ENCODE measurements at regions not wholly inside any gene's neighbourhood (a gene's known extent, or its start where the extent isn't known, plus 50 kb on each side); places are given as distances from the start of the nearest gene placed in this dataset.
"Not testable (repeated sequence)": the region's sequence is repeated elsewhere in the genome, so short reads cannot be mapped to it uniquely, and the experiment has no call there.

DNA sequence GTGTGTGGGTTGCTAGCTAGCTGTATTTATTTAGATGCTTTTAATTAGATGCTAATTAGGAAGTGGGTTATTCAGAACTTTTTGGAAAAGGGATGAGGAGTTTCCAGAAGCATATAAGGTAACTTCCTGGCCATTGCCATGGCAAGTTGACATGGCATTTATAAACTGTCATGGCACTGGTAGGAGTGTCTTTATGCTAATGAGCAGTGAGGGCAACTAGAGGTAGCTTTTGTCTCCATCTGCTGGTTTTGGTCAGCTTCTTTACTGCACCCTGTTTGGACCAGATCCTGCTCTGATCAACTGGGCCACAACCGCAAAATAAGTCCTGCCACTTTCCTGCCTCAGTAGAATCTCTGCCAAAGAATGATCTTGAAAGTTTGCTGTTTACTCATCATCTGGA, 105.5 kb downstream of the PPIAL4A start:
- H2AFZ ChIP-seq (ENCODE audit: insufficient read depth, low read length, poor library complexity); H2BK5ac ChIP-seq (ENCODE audit: low read depth, low read length, poor library complexity); H3K23ac ChIP-seq (ENCODE audit: low read length); H3K9ac ChIP-seq (ENCODE audit: low read length); H4K12ac ChIP-seq (ENCODE audit: low read depth, low read length); H3K27me3 ChIP-seq (ENCODE audit: insufficient read depth, low read length); H3K4me2 ChIP-seq (ENCODE audit: low read length); H3K18ac ChIP-seq (ENCODE audit: low read length); H3K79me1 ChIP-seq (ENCODE audit: low read length); H4K8ac ChIP-seq (ENCODE audit: low read depth, low read length); H2BK120ac ChIP-seq (ENCODE audit: insufficient read depth, low read length, poor library complexity); H2BK12ac ChIP-seq (ENCODE audit: low read length); H4K91ac ChIP-seq (ENCODE audit: low read depth, low read length); H3K27ac ChIP-seq (ENCODE audit: low read depth, low read length); H3K79me2 ChIP-seq (ENCODE audit: control insufficient read depth, insufficient read depth, low read length, poor library complexity); H3K4me3 ChIP-seq (ENCODE audit: low read depth, low read length); H3K36me3 ChIP-seq (ENCODE audit: control insufficient read depth in 1 of 2, insufficient read depth in 2 of 2, low read length in 2 of 2); H3K4ac ChIP-seq (ENCODE audit: low read depth, low read length); H2AK5ac ChIP-seq (ENCODE audit: low read length); H3K4me1 ChIP-seq (ENCODE audit: control insufficient read depth in 1 of 2, insufficient read depth in 2 of 2, low read length in 2 of 2); H3K14ac ChIP-seq (ENCODE audit: low read length); H3K9me3 ChIP-seq (ENCODE audit: insufficient read depth, low read depth, low read length): not testable (repeated sequence)
- DNase-seq = peak in 1 of 2 donors; percentile 0
- WGBS (ENCODE audit: extremely low coverage, insufficient coverage, insufficient read length) = no CpG with 5 or more reads among the region's 1 CpG

DNA sequence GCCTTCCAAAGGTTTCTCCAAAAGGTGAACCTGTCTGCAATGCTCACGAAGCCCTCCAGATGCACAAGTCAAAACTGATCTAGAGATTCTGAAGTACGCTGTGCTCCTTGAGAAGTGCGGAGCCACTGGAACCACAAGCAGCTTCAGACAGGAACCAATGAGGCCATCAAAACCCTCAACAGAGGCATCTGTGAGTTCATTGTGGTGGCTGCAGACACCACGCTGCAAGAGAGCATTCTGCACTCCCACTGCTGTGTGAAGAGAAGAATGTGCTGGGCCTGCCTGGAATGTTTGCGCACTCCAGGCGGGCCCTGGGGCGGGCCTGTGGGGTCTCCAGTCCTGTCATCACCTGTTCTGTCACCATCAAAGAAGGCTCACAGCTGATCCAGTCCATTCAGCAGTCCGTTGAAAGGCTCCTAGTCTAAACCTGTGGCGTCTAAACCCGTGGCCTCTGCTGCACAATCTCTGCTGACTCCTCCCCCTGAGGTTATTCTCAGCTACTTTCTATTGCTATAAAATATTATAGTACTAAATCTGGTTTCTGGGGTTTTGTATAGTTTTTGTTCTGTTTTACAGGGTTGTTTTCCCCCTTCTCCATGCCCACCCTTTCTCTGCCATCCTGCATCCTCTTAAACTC, 111.6 kb downstream of the PPIAL4A start:
- H3K27me3 ChIP-seq (ENCODE audit: insufficient read depth, low read length); H2BK12ac ChIP-seq (ENCODE audit: low read length); H3K4me2 ChIP-seq (ENCODE audit: low read length); H3K27ac ChIP-seq (ENCODE audit: low read depth, low read length); H3K4me3 ChIP-seq (ENCODE audit: low read depth, low read length); H3K14ac ChIP-seq (ENCODE audit: low read length); H3K9me3 ChIP-seq (ENCODE audit: insufficient read depth, low read depth, low read length); H2AFZ ChIP-seq (ENCODE audit: insufficient read depth, low read length, poor library complexity); DNase-seq; H3K4me1 ChIP-seq (ENCODE audit: control insufficient read depth in 1 of 2, insufficient read depth in 2 of 2, low read length in 2 of 2); H4K12ac ChIP-seq (ENCODE audit: low read depth, low read length); H3K9ac ChIP-seq (ENCODE audit: low read length); H3K79me2 ChIP-seq (ENCODE audit: control insufficient read depth, insufficient read depth, low read length, poor library complexity); H3K36me3 ChIP-seq (ENCODE audit: control insufficient read depth in 1 of 2, insufficient read depth in 2 of 2, low read length in 2 of 2); H2AK5ac ChIP-seq (ENCODE audit: low read length); H3K23ac ChIP-seq (ENCODE audit: low read length); H4K91ac ChIP-seq (ENCODE audit: low read depth, low read length); H3K79me1 ChIP-seq (ENCODE audit: low read length); H4K8ac ChIP-seq (ENCODE audit: low read depth, low read length); H2BK120ac ChIP-seq (ENCODE audit: insufficient read depth, low read length, poor library complexity); H2BK5ac ChIP-seq (ENCODE audit: low read depth, low read length, poor library complexity); H3K4ac ChIP-seq (ENCODE audit: low read depth, low read length); H3K18ac ChIP-seq (ENCODE audit: low read length): not testable (repeated sequence)
- no CpG with 5 or more reads among the region's 10 CpGs for WGBS (ENCODE audit: extremely low coverage, insufficient coverage, insufficient read length)

DNA sequence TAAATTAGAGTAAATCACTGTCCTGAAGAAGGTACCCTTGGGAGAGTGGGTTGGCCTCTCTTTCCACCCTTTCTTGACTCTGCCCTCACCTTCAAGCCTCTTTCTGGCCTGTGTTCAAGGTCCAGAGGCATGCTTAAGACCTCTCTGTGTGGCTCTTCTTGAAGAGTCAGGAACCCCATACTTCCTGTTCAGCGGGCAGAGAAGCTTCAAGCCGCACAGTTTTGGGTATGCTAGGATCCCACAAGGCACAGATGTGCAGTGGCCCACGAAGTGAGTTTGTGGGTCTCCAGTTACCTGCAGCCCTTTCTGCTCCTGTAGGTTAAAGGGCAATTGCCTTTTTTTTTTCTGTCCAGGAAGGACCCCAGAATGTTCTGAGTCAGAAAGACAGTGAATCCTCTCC, 113.7 kb downstream of the PPIAL4A start:
- not testable (repeated sequence) for H3K4ac ChIP-seq (ENCODE audit: low read depth, low read length); H4K91ac ChIP-seq (ENCODE audit: low read depth, low read length); H2BK120ac ChIP-seq (ENCODE audit: insufficient read depth, low read length, poor library complexity); DNase-seq; H3K79me2 ChIP-seq (ENCODE audit: control insufficient read depth, insufficient read depth, low read length, poor library complexity); H3K18ac ChIP-seq (ENCODE audit: low read length); H3K36me3 ChIP-seq (ENCODE audit: control insufficient read depth in 1 of 2, insufficient read depth in 2 of 2, low read length in 2 of 2); H3K27ac ChIP-seq (ENCODE audit: low read depth, low read length); H3K9ac ChIP-seq (ENCODE audit: low read length); H3K9me3 ChIP-seq (ENCODE audit: insufficient read depth, low read depth, low read length); H4K12ac ChIP-seq (ENCODE audit: low read depth, low read length); H3K27me3 ChIP-seq (ENCODE audit: insufficient read depth, low read length); H2AFZ ChIP-seq (ENCODE audit: insufficient read depth, low read length, poor library complexity); H2BK5ac ChIP-seq (ENCODE audit: low read depth, low read length, poor library complexity); H2AK5ac ChIP-seq (ENCODE audit: low read length); H3K4me2 ChIP-seq (ENCODE audit: low read length); H3K4me1 ChIP-seq (ENCODE audit: control insufficient read depth in 1 of 2, insufficient read depth in 2 of 2, low read length in 2 of 2); H3K14ac ChIP-seq (ENCODE audit: low read length); H2BK12ac ChIP-seq (ENCODE audit: low read length); H3K4me3 ChIP-seq (ENCODE audit: low read depth, low read length); H3K79me1 ChIP-seq (ENCODE audit: low read length); H3K23ac ChIP-seq (ENCODE audit: low read length); H4K8ac ChIP-seq (ENCODE audit: low read depth, low read length)
- no CpG with 5 or more reads among the region's 3 CpGs for WGBS (ENCODE audit: extremely low coverage, insufficient coverage, insufficient read length)

DNA sequence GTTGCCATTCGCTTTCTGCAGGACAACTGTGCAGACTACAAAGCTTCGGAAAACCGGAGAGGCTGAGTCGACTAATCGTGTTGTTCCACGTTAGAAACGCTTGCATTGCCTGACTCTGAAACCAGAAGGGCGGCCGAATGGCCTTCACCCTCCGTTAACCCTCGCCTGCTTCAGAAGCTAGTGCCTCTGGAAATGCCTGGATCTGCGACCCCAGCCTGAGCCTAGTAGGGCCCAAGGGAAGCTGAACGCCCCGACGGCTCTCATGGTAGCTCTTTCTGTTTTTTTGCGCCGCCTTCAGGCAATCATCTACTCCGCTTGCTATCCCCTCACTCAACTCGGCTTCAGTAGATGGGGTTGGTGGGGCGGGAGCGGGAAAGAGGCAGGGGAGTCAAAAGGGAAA, 117.3 kb downstream of the PPIAL4A start:
- not testable (repeated sequence) for DNase-seq; H3K4ac ChIP-seq (ENCODE audit: low read depth, low read length); H2BK12ac ChIP-seq (ENCODE audit: low read length); H3K14ac ChIP-seq (ENCODE audit: low read length); H3K18ac ChIP-seq (ENCODE audit: low read length); H2BK120ac ChIP-seq (ENCODE audit: insufficient read depth, low read length, poor library complexity); H3K27ac ChIP-seq (ENCODE audit: low read depth, low read length); H4K12ac ChIP-seq (ENCODE audit: low read depth, low read length); H3K79me1 ChIP-seq (ENCODE audit: low read length); H2AK5ac ChIP-seq (ENCODE audit: low read length); H2BK5ac ChIP-seq (ENCODE audit: low read depth, low read length, poor library complexity); H3K9ac ChIP-seq (ENCODE audit: low read length); H3K4me2 ChIP-seq (ENCODE audit: low read length); H4K91ac ChIP-seq (ENCODE audit: low read depth, low read length); H3K36me3 ChIP-seq (ENCODE audit: control insufficient read depth in 1 of 2, insufficient read depth in 2 of 2, low read length in 2 of 2); H3K4me1 ChIP-seq (ENCODE audit: control insufficient read depth in 1 of 2, insufficient read depth in 2 of 2, low read length in 2 of 2); H3K4me3 ChIP-seq (ENCODE audit: low read depth, low read length); H3K9me3 ChIP-seq (ENCODE audit: insufficient read depth, low read depth, low read length); H2AFZ ChIP-seq (ENCODE audit: insufficient read depth, low read length, poor library complexity); H3K23ac ChIP-seq (ENCODE audit: low read length); H4K8ac ChIP-seq (ENCODE audit: low read depth, low read length); H3K27me3 ChIP-seq (ENCODE audit: insufficient read depth, low read length); H3K79me2 ChIP-seq (ENCODE audit: control insufficient read depth, insufficient read depth, low read length, poor library complexity)
- WGBS (ENCODE audit: extremely low coverage, insufficient coverage, insufficient read length) = no CpG with 5 or more reads among the region's 21 CpGs
